OCI-LY3 (cell line): ENCODE measurements at regions not wholly inside any gene's neighbourhood (a gene's known extent, or its start where the extent isn't known, plus 50 kb on each side); places are given as distances from the start of the nearest gene placed in this dataset.

Experiments used
- EZH2phosphoT487 ChIP-seq: fragments of 200-600 bp; shearing (Covaris generic); IDR thresholded peaks from 2 replicates; pipeline ENCODE4 v1.6.1; 2018; ENCODE audit warnings: antibody characterized with exemption, mixed run types, low read depth
- TF ChIP-seq, protein P1 (sequence below): fragments of 200-600, 300-600 bp; sonication (generic); IDR thresholded peaks from 2 replicates; pipeline ENCODE4 v1.5.1; 2014; ENCODE audit warnings: antibody characterized with exemption, low read length, low read depth

GRCh38 chr9:26112724-26113123, 434.5 kb upstream of the TUSC1 start:
- TF ChIP-seq, protein P1, sequence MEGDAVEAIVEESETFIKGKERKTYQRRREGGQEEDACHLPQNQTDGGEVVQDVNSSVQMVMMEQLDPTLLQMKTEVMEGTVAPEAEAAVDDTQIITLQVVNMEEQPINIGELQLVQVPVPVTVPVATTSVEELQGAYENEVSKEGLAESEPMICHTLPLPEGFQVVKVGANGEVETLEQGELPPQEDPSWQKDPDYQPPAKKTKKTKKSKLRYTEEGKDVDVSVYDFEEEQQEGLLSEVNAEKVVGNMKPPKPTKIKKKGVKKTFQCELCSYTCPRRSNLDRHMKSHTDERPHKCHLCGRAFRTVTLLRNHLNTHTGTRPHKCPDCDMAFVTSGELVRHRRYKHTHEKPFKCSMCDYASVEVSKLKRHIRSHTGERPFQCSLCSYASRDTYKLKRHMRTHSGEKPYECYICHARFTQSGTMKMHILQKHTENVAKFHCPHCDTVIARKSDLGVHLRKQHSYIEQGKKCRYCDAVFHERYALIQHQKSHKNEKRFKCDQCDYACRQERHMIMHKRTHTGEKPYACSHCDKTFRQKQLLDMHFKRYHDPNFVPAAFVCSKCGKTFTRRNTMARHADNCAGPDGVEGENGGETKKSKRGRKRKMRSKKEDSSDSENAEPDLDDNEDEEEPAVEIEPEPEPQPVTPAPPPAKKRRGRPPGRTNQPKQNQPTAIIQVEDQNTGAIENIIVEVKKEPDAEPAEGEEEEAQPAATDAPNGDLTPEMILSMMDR = no peak
- TF ChIP-seq EZH2phosphoT487 = no peak
